GM23338 (cell line): ENCODE measurements at regions not wholly inside any gene's neighbourhood (a gene's known extent, or its start where the extent isn't known, plus 50 kb on each side); places are given as distances from the start of the nearest gene placed in this dataset.

Experiments used
- ATAC-seq: fragments of 200-7000 bp; cut with Tn5 transposase; 3 replicates; pipeline ENCODE4 v1.9.1; 2020
- DNase-seq: peaks from one replicate; pipeline ENCODE4 v3.0.0-alpha.2; 2015; ENCODE audit warnings: low spot score
- H2AFZ ChIP-seq: fragments of 200-600 bp; sonication (generic); 2 replicates; pipeline ENCODE4 v1.8.0; 2016; ENCODE audit warnings: antibody characterized with exemption, mild to moderate bottlenecking, moderate library complexity
- H3F3A ChIP-seq: fragments of 200-600 bp; sonication (generic); replicated peaks from 2 replicates; pipeline ENCODE4 v1.8.0; 2017; ENCODE audit warnings: antibody characterized with exemption, mixed run types, low read depth
- H3K27ac ChIP-seq: fragments of 200-600 bp; sonication (generic); 2 replicates; pipeline ENCODE4 v1.6.1; 2016; ENCODE audit warnings: low read depth
- H3K27me3 ChIP-seq: fragments of 200-600 bp; sonication (generic); 2 replicates; pipeline ENCODE4 v1.8.0; 2016; ENCODE audit warnings: mild to moderate bottlenecking, mixed run types, moderate library complexity; ENCODE audit not compliant: insufficient read depth
- H3K36me3 ChIP-seq: fragments of 200-600 bp; sonication (generic); 2 replicates; pipeline ENCODE4 v1.8.0; 2016; ENCODE audit warnings: mild to moderate bottlenecking; ENCODE audit not compliant: insufficient read depth
- H3K4me1 ChIP-seq: fragments of 200-600 bp; sonication (generic); 2 replicates; pipeline ENCODE4 v1.8.0; 2016; ENCODE audit warnings: mild to moderate bottlenecking, moderate library complexity; ENCODE audit not compliant: insufficient read depth
- H3K4me2 ChIP-seq: fragments of 200-600 bp; sonication (generic); 2 replicates; pipeline ENCODE4 v1.7.1; 2017; ENCODE audit warnings: mixed run types
- H3K4me3 ChIP-seq: fragments of 200-600 bp; sonication (generic); 2 replicates; pipeline ENCODE4 v1.6.1; 2016; ENCODE audit warnings: mixed run types
- H3K79me2 ChIP-seq: fragments of 200-600 bp; sonication (generic); replicated peaks from 2 replicates; pipeline ENCODE4 v1.8.0; 2017; ENCODE audit warnings: mild to moderate bottlenecking; ENCODE audit not compliant: insufficient read depth
- H3K9me2 ChIP-seq: fragments of 200-600 bp; sonication (generic); 2 replicates; pipeline ENCODE4 v1.8.0; 2017; ENCODE audit not compliant: insufficient read depth
- H4K20me1 ChIP-seq: fragments of 200-600 bp; sonication (generic); replicated peaks from 2 replicates; pipeline ENCODE4 v1.8.0; 2017; ENCODE audit warnings: mild to moderate bottlenecking; ENCODE audit not compliant: insufficient read depth
- H3K27ac Mint-ChIP-seq: 2 replicates; pipeline ENCODE4 v1.8.0; 2020; ENCODE audit warnings: inconsistent platforms, mild to moderate bottlenecking, moderate library complexity, mixed read lengths
- H3K27me3 Mint-ChIP-seq: 3 replicates; pipeline ENCODE4 v1.8.0; 2022; ENCODE audit warnings: low read depth, mild to moderate bottlenecking, moderate library complexity, mixed read lengths, inconsistent platforms; ENCODE audit not compliant: insufficient read depth, poor library complexity
- H3K36me3 Mint-ChIP-seq: 3 replicates; pipeline ENCODE4 v1.8.0; 2021; ENCODE audit warnings: low read depth, mild to moderate bottlenecking, inconsistent platforms, moderate library complexity, mixed read lengths
- H3K4me1 Mint-ChIP-seq: 3 replicates; pipeline ENCODE4 v1.8.0; 2020; ENCODE audit warnings: mild to moderate bottlenecking, inconsistent platforms, mixed read lengths
- H3K4me3 Mint-ChIP-seq: 3 replicates; pipeline ENCODE4 v1.8.0; 2021; ENCODE audit warnings: moderate library complexity, mild to moderate bottlenecking, inconsistent platforms, mixed read lengths
- H3K9me3 Mint-ChIP-seq: 3 replicates; pipeline ENCODE4 v1.8.0; 2020; ENCODE audit warnings: moderate library complexity, mild to moderate bottlenecking, inconsistent platforms, mixed read lengths
- CREB1 ChIP-seq: fragments of 250-450 bp; sonication (Bioruptor Pico); IDR thresholded peaks from 2 replicates; pipeline ENCODE4 v1.5.0; 2020; ENCODE audit warnings: low read depth, mild to moderate bottlenecking, moderate library complexity
- EZH2 ChIP-seq: fragments of 200-600 bp; sonication (generic); IDR thresholded peaks from one replicate; pipeline ENCODE4 v1.8.0; 2017; ENCODE audit warnings: antibody characterized with exemption, mild to moderate bottlenecking, low read depth; ENCODE audit not compliant: unreplicated experiment
- EZH2phosphoT487 ChIP-seq: fragments of 200-600 bp; sonication (generic); IDR thresholded peaks from one replicate; pipeline ENCODE4 v1.8.1; 2018; ENCODE audit warnings: antibody characterized with exemption; ENCODE audit not compliant: unreplicated experiment
- JUNB ChIP-seq: IDR thresholded peaks from one replicate; pipeline ENCODE4 v1.6.1; 2016; ENCODE audit warnings: antibody characterized with exemption; ENCODE audit not compliant: unreplicated experiment
- NANOG ChIP-seq: IDR thresholded peaks from 2 replicates; pipeline ENCODE4 v1.6.1; 2016; ENCODE audit warnings: antibody characterized with exemption, borderline replicate concordance
- POLR2AphosphoS5 ChIP-seq: IDR thresholded peaks from 2 replicates; pipeline ENCODE4 v1.6.1; 2016; ENCODE audit warnings: antibody characterized with exemption, low read depth
- STAT1 ChIP-seq: IDR thresholded peaks from one replicate; pipeline ENCODE4 v1.6.1; 2016; ENCODE audit warnings: antibody characterized with exemption; ENCODE audit not compliant: unreplicated experiment
- ZNF114 ChIP-seq: fragments of 250-450 bp; sonication (Bioruptor Pico); IDR thresholded peaks from 2 replicates; pipeline ENCODE4 v1.5.0; 2020; ENCODE audit warnings: mild to moderate bottlenecking, moderate library complexity
- ZNF331 ChIP-seq: fragments of 250-450 bp; sonication (Bioruptor Pico); IDR thresholded peaks from 2 replicates; pipeline ENCODE4 v1.5.0; 2020; ENCODE audit warnings: low read depth, mild to moderate bottlenecking, moderate library complexity
- TF ChIP-seq, protein P1 (sequence below), 2 experiments: fragments of 200-600 bp in 1 of 2; sonication (generic) in 1 of 2; conservative IDR thresholded peaks; 2 replicates each; pipeline versions ENCODE4 v1.5.1 to v1.6.1; 2016 to 2017; ENCODE audit warnings: antibody characterized with exemption in 2 of 2, low read depth in 2 of 2, mild to moderate bottlenecking in 2 of 2, moderate library complexity in 1 of 2
- TF ChIP-seq, protein P2 (sequence below): fragments of 250-450 bp; sonication (Bioruptor Pico); IDR thresholded peaks from 2 replicates; pipeline ENCODE4 v1.5.0; 2020; ENCODE audit warnings: mild to moderate bottlenecking, moderate library complexity

- Histone ChIP-seq H3K4me2 (no peak overlapping the region), H4K20me1 (no peaks in the 10 kb centered on the region; the same call in 1 of the 2 replicates), H3K4me1 (no peaks in the 10 kb centered on the region), H2AFZ (no peak overlapping the region), H3F3A (no peaks in the 10 kb centered on the region), H3K27me3 (no peaks in the 10 kb centered on the region), H3K27ac (no peak overlapping the region), H3K79me2 (no peaks in the 10 kb centered on the region), H3K36me3 (no peaks in the 10 kb centered on the region), H3K9me2 (peaks cover 5% of the 10 kb centered on the region; the same call in 1 of the 2 replicates), H3K4me3 (no peak overlapping the region)
- no peak for DNase-seq
- Mint-ChIP-seq H3K27ac (no peak overlapping the region), H3K4me3 (no peak overlapping the region), H3K27me3 (no peaks in the 10 kb centered on the region), H3K4me1 (no peaks in the 10 kb centered on the region), H3K36me3 (no peaks in the 10 kb centered on the region), H3K9me3 (peaks cover 7% of the 10 kb centered on the region; the same call in 2 of the 3 replicates)
- no peak for ATAC-seq
- no peak for TF ChIP-seq ZNF331 (CRISPR knock-in tag)
- TF ChIP-seq EZH2phosphoT487: no peak
- TF ChIP-seq EZH2: no peak
- TF ChIP-seq, protein P1, sequence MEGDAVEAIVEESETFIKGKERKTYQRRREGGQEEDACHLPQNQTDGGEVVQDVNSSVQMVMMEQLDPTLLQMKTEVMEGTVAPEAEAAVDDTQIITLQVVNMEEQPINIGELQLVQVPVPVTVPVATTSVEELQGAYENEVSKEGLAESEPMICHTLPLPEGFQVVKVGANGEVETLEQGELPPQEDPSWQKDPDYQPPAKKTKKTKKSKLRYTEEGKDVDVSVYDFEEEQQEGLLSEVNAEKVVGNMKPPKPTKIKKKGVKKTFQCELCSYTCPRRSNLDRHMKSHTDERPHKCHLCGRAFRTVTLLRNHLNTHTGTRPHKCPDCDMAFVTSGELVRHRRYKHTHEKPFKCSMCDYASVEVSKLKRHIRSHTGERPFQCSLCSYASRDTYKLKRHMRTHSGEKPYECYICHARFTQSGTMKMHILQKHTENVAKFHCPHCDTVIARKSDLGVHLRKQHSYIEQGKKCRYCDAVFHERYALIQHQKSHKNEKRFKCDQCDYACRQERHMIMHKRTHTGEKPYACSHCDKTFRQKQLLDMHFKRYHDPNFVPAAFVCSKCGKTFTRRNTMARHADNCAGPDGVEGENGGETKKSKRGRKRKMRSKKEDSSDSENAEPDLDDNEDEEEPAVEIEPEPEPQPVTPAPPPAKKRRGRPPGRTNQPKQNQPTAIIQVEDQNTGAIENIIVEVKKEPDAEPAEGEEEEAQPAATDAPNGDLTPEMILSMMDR (conservative IDR thresholded peaks at IDR 0.05; ENCODE audit: low read depth in 2 of 2): no peak
- no peak for TF ChIP-seq POLR2AphosphoS5
- no peak for TF ChIP-seq CREB1
- TF ChIP-seq JUNB: no peak
- no peak for TF ChIP-seq NANOG
- TF ChIP-seq STAT1: no peak
- TF ChIP-seq, protein P2, sequence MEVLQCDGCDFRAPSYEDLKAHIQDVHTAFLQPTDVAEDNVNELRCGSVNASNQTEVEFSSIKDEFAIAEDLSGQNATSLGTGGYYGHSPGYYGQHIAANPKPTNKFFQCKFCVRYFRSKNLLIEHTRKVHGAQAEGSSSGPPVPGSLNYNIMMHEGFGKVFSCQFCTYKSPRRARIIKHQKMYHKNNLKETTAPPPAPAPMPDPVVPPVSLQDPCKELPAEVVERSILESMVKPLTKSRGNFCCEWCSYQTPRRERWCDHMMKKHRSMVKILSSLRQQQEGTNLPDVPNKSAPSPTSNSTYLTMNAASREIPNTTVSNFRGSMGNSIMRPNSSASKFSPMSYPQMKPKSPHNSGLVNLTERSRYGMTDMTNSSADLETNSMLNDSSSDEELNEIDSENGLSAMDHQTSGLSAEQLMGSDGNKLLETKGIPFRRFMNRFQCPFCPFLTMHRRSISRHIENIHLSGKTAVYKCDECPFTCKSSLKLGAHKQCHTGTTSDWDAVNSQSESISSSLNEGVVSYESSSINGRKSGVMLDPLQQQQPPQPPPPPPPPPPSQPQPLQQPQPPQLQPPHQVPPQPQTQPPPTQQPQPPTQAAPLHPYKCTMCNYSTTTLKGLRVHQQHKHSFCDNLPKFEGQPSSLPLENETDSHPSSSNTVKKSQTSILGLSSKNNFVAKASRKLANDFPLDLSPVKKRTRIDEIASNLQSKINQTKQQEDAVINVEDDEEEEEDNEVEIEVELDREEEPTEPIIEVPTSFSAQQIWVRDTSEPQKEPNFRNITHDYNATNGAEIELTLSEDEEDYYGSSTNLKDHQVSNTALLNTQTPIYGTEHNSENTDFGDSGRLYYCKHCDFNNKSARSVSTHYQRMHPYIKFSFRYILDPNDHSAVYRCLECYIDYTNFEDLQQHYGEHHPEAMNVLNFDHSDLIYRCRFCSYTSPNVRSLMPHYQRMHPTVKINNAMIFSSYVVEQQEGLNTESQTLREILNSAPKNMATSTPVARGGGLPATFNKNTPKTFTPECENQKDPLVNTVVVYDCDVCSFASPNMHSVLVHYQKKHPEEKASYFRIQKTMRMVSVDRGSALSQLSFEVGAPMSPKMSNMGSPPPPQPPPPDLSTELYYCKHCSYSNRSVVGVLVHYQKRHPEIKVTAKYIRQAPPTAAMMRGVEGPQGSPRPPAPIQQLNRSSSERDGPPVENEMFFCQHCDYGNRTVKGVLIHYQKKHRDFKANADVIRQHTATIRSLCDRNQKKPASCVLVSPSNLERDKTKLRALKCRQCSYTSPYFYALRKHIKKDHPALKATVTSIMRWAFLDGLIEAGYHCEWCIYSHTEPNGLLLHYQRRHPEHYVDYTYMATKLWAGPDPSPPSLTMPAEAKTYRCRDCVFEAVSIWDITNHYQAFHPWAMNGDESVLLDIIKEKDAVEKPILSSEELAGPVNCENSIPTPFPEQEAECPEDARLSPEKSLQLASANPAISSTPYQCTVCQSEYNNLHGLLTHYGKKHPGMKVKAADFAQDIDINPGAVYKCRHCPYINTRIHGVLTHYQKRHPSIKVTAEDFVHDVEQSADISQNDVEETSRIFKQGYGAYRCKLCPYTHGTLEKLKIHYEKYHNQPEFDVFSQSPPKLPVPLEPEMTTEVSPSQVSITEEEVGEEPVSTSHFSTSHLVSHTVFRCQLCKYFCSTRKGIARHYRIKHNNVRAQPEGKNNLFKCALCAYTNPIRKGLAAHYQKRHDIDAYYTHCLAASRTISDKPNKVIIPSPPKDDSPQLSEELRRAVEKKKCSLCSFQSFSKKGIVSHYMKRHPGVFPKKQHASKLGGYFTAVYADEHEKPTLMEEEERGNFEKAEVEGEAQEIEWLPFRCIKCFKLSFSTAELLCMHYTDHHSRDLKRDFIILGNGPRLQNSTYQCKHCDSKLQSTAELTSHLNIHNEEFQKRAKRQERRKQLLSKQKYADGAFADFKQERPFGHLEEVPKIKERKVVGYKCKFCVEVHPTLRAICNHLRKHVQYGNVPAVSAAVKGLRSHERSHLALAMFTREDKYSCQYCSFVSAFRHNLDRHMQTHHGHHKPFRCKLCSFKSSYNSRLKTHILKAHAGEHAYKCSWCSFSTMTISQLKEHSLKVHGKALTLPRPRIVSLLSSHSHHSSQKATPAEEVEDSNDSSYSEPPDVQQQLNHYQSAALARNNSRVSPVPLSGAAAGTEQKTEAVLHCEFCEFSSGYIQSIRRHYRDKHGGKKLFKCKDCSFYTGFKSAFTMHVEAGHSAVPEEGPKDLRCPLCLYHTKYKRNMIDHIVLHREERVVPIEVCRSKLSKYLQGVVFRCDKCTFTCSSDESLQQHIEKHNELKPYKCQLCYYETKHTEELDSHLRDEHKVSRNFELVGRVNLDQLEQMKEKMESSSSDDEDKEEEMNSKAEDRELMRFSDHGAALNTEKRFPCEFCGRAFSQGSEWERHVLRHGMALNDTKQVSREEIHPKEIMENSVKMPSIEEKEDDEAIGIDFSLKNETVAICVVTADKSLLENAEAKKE (CRISPR knock-in tag): no peak
- no peak for TF ChIP-seq ZNF114
These were observed 176.8 kb upstream of the NT5E start for GRCh38 chr6:85273046-85273445.
